ENCODE measurements at regions not wholly inside any gene's neighbourhood (a gene's known extent, or its start where the extent isn't known, plus 50 kb on each side); places are given as distances from the start of the nearest gene placed in this dataset.
A peak's percentile ranks its signal among the peaks of the same experiment; 100 is the strongest.
"Not testable (repeated sequence)": the region's sequence is repeated elsewhere in the genome, so short reads cannot be mapped to it uniquely, and the experiment has no call there.

- no peak overlapping the region for H3K27ac ChIP-seq (ENCODE audit: low read depth, low read length)
- H3K4me1 ChIP-seq (ENCODE audit: control insufficient read depth in 5 of 5, insufficient read depth in 5 of 5, low read length in 5 of 5) = peaks cover 0 to 19% (median 9%) of the 10 kb centered on the region in 5 donors
- H3K27me3 ChIP-seq (ENCODE audit: control insufficient read depth in 5 of 5, insufficient read depth in 4 of 5, low read length in 5 of 5) = no peaks in the 10 kb centered on the region
- no peaks in the 10 kb centered on the region for H3K9me3 ChIP-seq (ENCODE audit: control insufficient read depth in 5 of 5, low read length in 5 of 5)
- no peak overlapping the region for H3K4me3 ChIP-seq (ENCODE audit: low read depth in 1 of 5, low read length in 5 of 5)
- no peak overlapping the region for H3K9ac ChIP-seq (ENCODE audit: low read length in 5 of 5)
- no peaks in the 10 kb centered on the region for H3K36me3 ChIP-seq (ENCODE audit: control insufficient read depth in 5 of 5, insufficient read depth in 5 of 5, low read length in 5 of 5)
Measured at GRCh38 chr4:23972187-23972586, 82.3 kb upstream of the PPARGC1A start.

DNA sequence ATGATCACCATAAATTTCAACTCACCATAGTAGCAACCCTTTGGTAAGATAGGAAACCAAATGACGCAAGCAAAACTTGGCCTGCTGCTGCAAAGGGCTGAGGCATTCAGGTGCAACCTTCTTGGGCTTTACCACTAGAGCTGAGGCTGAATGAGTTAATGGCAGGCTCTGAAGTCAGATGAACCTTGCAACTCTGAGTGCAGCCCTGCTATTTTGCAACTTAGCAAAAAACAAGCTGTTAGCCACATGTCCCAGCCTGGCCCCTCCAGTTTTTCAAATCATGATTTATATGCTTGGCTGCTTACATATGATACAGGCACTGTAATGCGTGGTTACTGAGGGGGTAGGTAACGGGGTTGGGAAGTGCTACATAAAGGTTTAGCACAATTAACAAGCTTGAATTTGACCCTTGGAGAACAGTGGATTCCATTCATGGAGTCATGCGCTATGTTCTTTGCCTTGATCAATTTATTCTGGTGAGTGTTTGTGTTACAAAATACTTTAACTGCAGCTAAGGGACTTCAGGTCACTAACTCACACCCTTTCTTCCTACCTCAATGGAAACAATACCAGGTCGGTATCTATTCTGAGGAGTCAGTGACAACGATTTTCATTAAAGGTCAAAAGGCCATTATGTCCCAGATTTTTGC is 80.5 kb upstream of the PPARGC1A start:
- Histone ChIP-seq H3K27ac (ENCODE audit: low read depth, low read length) (no peak overlapping the region), H3K4me1 (ENCODE audit: control insufficient read depth in 5 of 5, insufficient read depth in 5 of 5, low read length in 5 of 5) (peaks cover 0 to 19% (median 9%) of the 10 kb centered on the region in 5 donors), H3K9ac (ENCODE audit: low read length in 5 of 5) (no peak overlapping the region), H3K36me3 (ENCODE audit: control insufficient read depth in 5 of 5, insufficient read depth in 5 of 5, low read length in 5 of 5) (no peaks in the 10 kb centered on the region), H3K9me3 (ENCODE audit: control insufficient read depth in 5 of 5, low read length in 5 of 5) (no peaks in the 10 kb centered on the region), H3K27me3 (ENCODE audit: control insufficient read depth in 5 of 5, insufficient read depth in 4 of 5, low read length in 5 of 5) (no peaks in the 10 kb centered on the region), H3K4me3 (ENCODE audit: low read depth in 1 of 5, low read length in 5 of 5) (peak overlapping the region in 3 of 5 donors; percentile 13 to 30 (median 15))

DNA sequence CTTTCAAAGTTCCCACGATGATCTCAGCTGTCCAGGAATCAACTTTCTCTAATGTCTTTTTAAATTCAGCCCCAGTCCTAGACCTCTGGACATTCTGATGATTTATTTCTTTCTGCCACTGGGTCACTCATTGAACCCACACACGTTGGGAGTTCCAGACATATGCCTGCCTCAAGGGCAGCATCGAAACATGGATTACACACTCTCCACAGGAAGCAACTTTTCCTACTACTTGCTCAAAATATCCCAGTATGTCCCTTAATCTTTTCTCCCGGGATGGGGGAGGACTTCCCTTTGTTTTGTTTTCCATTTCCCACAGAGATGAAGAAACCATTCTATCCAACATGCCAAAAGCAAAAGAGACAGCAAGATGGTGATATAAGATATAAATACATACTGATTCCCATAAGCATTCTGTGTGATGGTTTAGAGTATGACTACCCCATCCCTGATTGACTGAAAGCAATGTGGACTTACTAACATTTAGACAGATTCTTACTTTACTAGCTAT is 79.8 kb upstream of the PPARGC1A start:
- H3K9me3 ChIP-seq (ENCODE audit: control insufficient read depth in 5 of 5, low read length in 5 of 5) = no peaks in the 10 kb centered on the region
- H3K27ac ChIP-seq (ENCODE audit: low read depth, low read length) = no peak overlapping the region
- no peaks in the 10 kb centered on the region for H3K36me3 ChIP-seq (ENCODE audit: control insufficient read depth in 5 of 5, insufficient read depth in 5 of 5, low read length in 5 of 5)
- H3K9ac ChIP-seq (ENCODE audit: low read length in 5 of 5) = no peak overlapping the region
- no peaks in the 10 kb centered on the region for H3K27me3 ChIP-seq (ENCODE audit: control insufficient read depth in 5 of 5, insufficient read depth in 4 of 5, low read length in 5 of 5)
- H3K4me3 ChIP-seq (ENCODE audit: low read depth in 1 of 5, low read length in 5 of 5) = peak overlapping the region in 1 of 5 donors; percentile 30
- peaks cover 0 to 19% (median 9%) of the 10 kb centered on the region in 5 donors for H3K4me1 ChIP-seq (ENCODE audit: control insufficient read depth in 5 of 5, insufficient read depth in 5 of 5, low read length in 5 of 5)

DNA sequence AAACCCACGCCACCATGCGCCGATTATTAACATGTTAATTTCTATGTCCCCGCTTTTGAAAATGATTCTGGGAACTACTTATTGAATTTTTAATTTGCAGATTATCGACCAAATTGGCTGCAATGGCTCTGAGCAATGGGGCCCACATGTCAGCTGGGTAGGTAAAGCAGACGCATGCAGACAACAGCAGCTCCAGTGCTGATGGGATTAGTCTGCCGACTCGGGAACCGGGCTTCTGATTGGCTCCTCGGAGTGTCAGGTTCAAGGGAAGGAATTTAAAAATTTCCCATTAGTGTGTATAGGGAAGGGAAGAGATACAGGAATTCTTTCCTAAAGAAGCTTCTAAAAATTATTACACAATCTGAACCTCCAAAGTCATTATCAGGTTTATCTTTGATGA is 77.4 kb upstream of the PPARGC1A start:
- Histone ChIP-seq H3K36me3 (ENCODE audit: control insufficient read depth in 5 of 5, insufficient read depth in 5 of 5, low read length in 5 of 5) (no peaks in the 10 kb centered on the region), H3K9ac (ENCODE audit: low read length in 5 of 5) (no peak overlapping the region), H3K27me3 (ENCODE audit: control insufficient read depth in 5 of 5, insufficient read depth in 4 of 5, low read length in 5 of 5) (no peaks in the 10 kb centered on the region), H3K4me3 (ENCODE audit: low read depth in 1 of 5, low read length in 5 of 5) (no peak overlapping the region), H3K9me3 (ENCODE audit: control insufficient read depth in 5 of 5, low read length in 5 of 5) (no peaks in the 10 kb centered on the region), H3K27ac (ENCODE audit: low read depth, low read length) (no peak overlapping the region), H3K4me1 (ENCODE audit: control insufficient read depth in 5 of 5, insufficient read depth in 5 of 5, low read length in 5 of 5) (peaks cover 0 to 19% (median 9%) of the 10 kb centered on the region in 5 donors)

DNA sequence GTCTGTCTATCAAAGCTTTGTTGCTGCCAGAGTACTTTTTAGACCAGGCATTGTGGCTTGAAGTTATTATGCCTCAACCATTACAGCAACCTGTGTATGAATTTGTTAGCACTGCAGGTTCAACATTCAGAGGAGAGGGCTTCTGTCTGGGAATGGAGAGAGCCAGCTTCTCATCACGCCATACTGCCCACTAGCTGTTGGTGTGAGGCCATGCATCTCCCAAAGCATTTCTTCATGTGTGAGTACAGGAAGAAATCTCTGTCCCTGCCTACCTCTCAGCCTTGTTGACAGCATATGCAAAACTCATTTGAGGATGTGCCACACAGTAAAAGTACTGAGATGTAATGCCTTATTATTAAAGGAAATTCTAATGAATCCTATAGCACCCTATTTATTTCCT is 76.9 kb upstream of the PPARGC1A start:
- no peak overlapping the region for H3K4me3 ChIP-seq (ENCODE audit: low read depth in 1 of 5, low read length in 5 of 5)
- no peaks in the 10 kb centered on the region for H3K36me3 ChIP-seq (ENCODE audit: control insufficient read depth in 5 of 5, insufficient read depth in 5 of 5, low read length in 5 of 5)
- no peak overlapping the region for H3K9ac ChIP-seq (ENCODE audit: low read length in 5 of 5)
- no peaks in the 10 kb centered on the region for H3K27me3 ChIP-seq (ENCODE audit: control insufficient read depth in 5 of 5, insufficient read depth in 4 of 5, low read length in 5 of 5)
- peaks cover 0 to 19% (median 9%) of the 10 kb centered on the region in 5 donors for H3K4me1 ChIP-seq (ENCODE audit: control insufficient read depth in 5 of 5, insufficient read depth in 5 of 5, low read length in 5 of 5)
- no peak overlapping the region for H3K27ac ChIP-seq (ENCODE audit: low read depth, low read length)
- H3K9me3 ChIP-seq (ENCODE audit: control insufficient read depth in 5 of 5, low read length in 5 of 5) = no peaks in the 10 kb centered on the region

DNA sequence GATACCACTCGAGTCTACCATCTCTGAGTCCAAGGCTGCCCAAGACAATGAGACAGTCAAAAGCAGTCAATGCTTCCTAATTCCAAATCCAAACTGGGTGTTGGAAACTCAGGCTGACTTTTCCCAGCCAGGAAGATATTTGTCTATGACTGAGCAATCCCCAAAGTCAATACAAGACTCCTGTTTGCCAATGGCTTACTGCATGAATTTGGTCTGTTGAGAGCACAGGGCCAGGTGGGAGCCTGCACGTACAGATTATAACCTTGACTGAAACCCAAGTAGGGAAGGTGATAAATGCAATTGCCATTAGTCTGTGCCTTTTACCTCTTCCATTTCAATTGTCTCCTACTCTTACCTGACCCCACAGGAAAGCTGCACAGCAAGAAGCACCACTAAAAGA is 72.6 kb upstream of the PPARGC1A start:
- Histone ChIP-seq H3K9me3 (ENCODE audit: control insufficient read depth in 5 of 5, low read length in 5 of 5) (no peaks in the 10 kb centered on the region), H3K4me3 (ENCODE audit: low read depth in 1 of 5, low read length in 5 of 5) (no peak overlapping the region)

GRCh38 chr4:23961395-23961794 is 71.5 kb upstream of the PPARGC1A start:
- H3K9me3 ChIP-seq (ENCODE audit: control insufficient read depth in 5 of 5, low read length in 5 of 5); H3K9ac ChIP-seq (ENCODE audit: low read length in 5 of 5); H3K36me3 ChIP-seq (ENCODE audit: control insufficient read depth in 5 of 5, insufficient read depth in 5 of 5, low read length in 5 of 5); H3K27me3 ChIP-seq (ENCODE audit: control insufficient read depth in 5 of 5, insufficient read depth in 4 of 5, low read length in 5 of 5); H3K4me1 ChIP-seq (ENCODE audit: control insufficient read depth in 5 of 5, insufficient read depth in 5 of 5, low read length in 5 of 5); H3K27ac ChIP-seq (ENCODE audit: low read depth, low read length); H3K4me3 ChIP-seq (ENCODE audit: low read depth in 1 of 5, low read length in 5 of 5): not testable (repeated sequence)

More for the DNA sequence above, 72.6 kb upstream of the PPARGC1A start:
- Histone ChIP-seq H3K27ac (ENCODE audit: low read depth, low read length) (no peak overlapping the region), H3K9ac (ENCODE audit: low read length in 5 of 5) (no peak overlapping the region), H3K4me1 (ENCODE audit: control insufficient read depth in 5 of 5, insufficient read depth in 5 of 5, low read length in 5 of 5) (no peaks in the 10 kb centered on the region), H3K36me3 (ENCODE audit: control insufficient read depth in 5 of 5, insufficient read depth in 5 of 5, low read length in 5 of 5) (no peaks in the 10 kb centered on the region), H3K27me3 (ENCODE audit: control insufficient read depth in 5 of 5, insufficient read depth in 4 of 5, low read length in 5 of 5) (no peaks in the 10 kb centered on the region)

- Histone ChIP-seq H3K9me3 (ENCODE audit: control insufficient read depth in 5 of 5, low read length in 5 of 5) (no peaks in the 10 kb centered on the region), H3K9ac (ENCODE audit: low read length in 5 of 5) (no peak overlapping the region), H3K27me3 (ENCODE audit: control insufficient read depth in 5 of 5, insufficient read depth in 4 of 5, low read length in 5 of 5) (no peaks in the 10 kb centered on the region), H3K4me1 (ENCODE audit: control insufficient read depth in 5 of 5, insufficient read depth in 5 of 5, low read length in 5 of 5) (no peaks in the 10 kb centered on the region), H3K27ac (ENCODE audit: low read depth, low read length) (no peak overlapping the region), H3K4me3 (ENCODE audit: low read depth in 1 of 5, low read length in 5 of 5) (no peak overlapping the region), H3K36me3 (ENCODE audit: control insufficient read depth in 5 of 5, insufficient read depth in 5 of 5, low read length in 5 of 5) (no peaks in the 10 kb centered on the region)
Measured at GRCh38 chr4:23959396-23960148, 69.7 kb upstream of the PPARGC1A start.

DNA sequence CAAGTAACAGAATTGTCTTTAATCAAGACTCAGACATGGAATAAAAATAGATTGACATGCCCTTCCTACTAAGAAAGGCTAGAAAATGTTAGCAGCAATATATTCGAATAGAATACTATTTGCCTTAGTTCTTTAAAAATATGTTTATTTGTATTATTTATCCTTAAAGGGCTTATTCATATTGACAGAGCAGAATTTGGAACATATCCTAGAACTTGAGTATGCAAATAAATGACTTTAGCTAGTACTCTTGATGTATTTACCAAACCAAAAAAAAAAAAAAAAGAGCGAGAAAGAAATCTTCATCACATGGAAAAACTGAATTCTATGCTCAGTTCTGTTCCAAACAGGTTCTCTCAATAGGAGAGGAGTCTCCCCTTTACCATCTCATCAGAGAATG is 68.9 kb upstream of the PPARGC1A start:
- no peaks in the 10 kb centered on the region for H3K4me1 ChIP-seq (ENCODE audit: control insufficient read depth in 5 of 5, insufficient read depth in 5 of 5, low read length in 5 of 5)
- H3K27me3 ChIP-seq (ENCODE audit: control insufficient read depth in 5 of 5, insufficient read depth in 4 of 5, low read length in 5 of 5) = no peaks in the 10 kb centered on the region
- H3K4me3 ChIP-seq (ENCODE audit: low read depth in 1 of 5, low read length in 5 of 5) = no peak overlapping the region
- no peaks in the 10 kb centered on the region for H3K9me3 ChIP-seq (ENCODE audit: control insufficient read depth in 5 of 5, low read length in 5 of 5)
- no peak overlapping the region for H3K27ac ChIP-seq (ENCODE audit: low read depth, low read length)
- no peaks in the 10 kb centered on the region for H3K36me3 ChIP-seq (ENCODE audit: control insufficient read depth in 5 of 5, insufficient read depth in 5 of 5, low read length in 5 of 5)
- no peak overlapping the region for H3K9ac ChIP-seq (ENCODE audit: low read length in 5 of 5)

DNA sequence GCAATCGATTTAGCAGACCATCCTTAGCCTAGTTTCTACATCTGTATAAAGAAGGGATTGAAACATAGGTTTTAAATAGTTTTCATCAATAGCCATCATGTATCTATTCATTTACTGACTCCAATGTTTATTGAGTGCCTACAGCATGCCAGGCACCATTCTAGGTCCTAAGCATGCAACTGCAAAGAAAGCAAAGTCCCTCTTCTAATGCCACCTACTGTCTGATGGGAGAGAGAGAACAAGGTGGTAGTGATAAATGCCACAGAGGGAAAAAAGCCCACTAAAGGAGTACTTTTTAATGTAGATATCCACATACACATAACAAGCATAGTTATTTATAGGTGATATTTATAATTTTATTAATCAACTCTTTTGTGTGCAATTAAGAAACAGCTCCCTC is 67.6 kb upstream of the PPARGC1A start:
- no peak overlapping the region for H3K9ac ChIP-seq (ENCODE audit: low read length in 5 of 5)
- H3K27me3 ChIP-seq (ENCODE audit: control insufficient read depth in 5 of 5, insufficient read depth in 4 of 5, low read length in 5 of 5) = no peaks in the 10 kb centered on the region
- no peak overlapping the region for H3K4me3 ChIP-seq (ENCODE audit: low read depth in 1 of 5, low read length in 5 of 5)
- H3K9me3 ChIP-seq (ENCODE audit: control insufficient read depth in 5 of 5, low read length in 5 of 5) = no peaks in the 10 kb centered on the region
- H3K36me3 ChIP-seq (ENCODE audit: control insufficient read depth in 5 of 5, insufficient read depth in 5 of 5, low read length in 5 of 5) = no peaks in the 10 kb centered on the region
- H3K27ac ChIP-seq (ENCODE audit: low read depth, low read length) = no peak overlapping the region
- no peaks in the 10 kb centered on the region for H3K4me1 ChIP-seq (ENCODE audit: control insufficient read depth in 5 of 5, insufficient read depth in 5 of 5, low read length in 5 of 5)
